GM23338 (cell line): ENCODE measurements at regions not wholly inside any gene's neighbourhood (a gene's known extent, or its start where the extent isn't known, plus 50 kb on each side); places are given as distances from the start of the nearest gene placed in this dataset.
"Not testable (repeated sequence)": the region's sequence is repeated elsewhere in the genome, so short reads cannot be mapped to it uniquely, and the experiment has no call there.

Experiments used
- ATAC-seq: fragments of 200-7000 bp; cut with Tn5 transposase; 3 replicates; pipeline ENCODE4 v1.9.1; 2020
- DNase-seq: peaks from one replicate; pipeline ENCODE4 v3.0.0-alpha.2; 2015; ENCODE audit warnings: low spot score
- H2AFZ ChIP-seq: fragments of 200-600 bp; sonication (generic); 2 replicates; pipeline ENCODE4 v1.8.0; 2016; ENCODE audit warnings: antibody characterized with exemption, mild to moderate bottlenecking, moderate library complexity
- H3F3A ChIP-seq: fragments of 200-600 bp; sonication (generic); replicated peaks from 2 replicates; pipeline ENCODE4 v1.8.0; 2017; ENCODE audit warnings: antibody characterized with exemption, mixed run types, low read depth
- H3K27ac ChIP-seq: fragments of 200-600 bp; sonication (generic); 2 replicates; pipeline ENCODE4 v1.6.1; 2016; ENCODE audit warnings: low read depth
- H3K27me3 ChIP-seq: fragments of 200-600 bp; sonication (generic); 2 replicates; pipeline ENCODE4 v1.8.0; 2016; ENCODE audit warnings: mild to moderate bottlenecking, mixed run types, moderate library complexity; ENCODE audit not compliant: insufficient read depth
- H3K36me3 ChIP-seq: fragments of 200-600 bp; sonication (generic); 2 replicates; pipeline ENCODE4 v1.8.0; 2016; ENCODE audit warnings: mild to moderate bottlenecking; ENCODE audit not compliant: insufficient read depth
- H3K4me1 ChIP-seq: fragments of 200-600 bp; sonication (generic); 2 replicates; pipeline ENCODE4 v1.8.0; 2016; ENCODE audit warnings: mild to moderate bottlenecking, moderate library complexity; ENCODE audit not compliant: insufficient read depth
- H3K4me2 ChIP-seq: fragments of 200-600 bp; sonication (generic); 2 replicates; pipeline ENCODE4 v1.7.1; 2017; ENCODE audit warnings: mixed run types
- H3K4me3 ChIP-seq: fragments of 200-600 bp; sonication (generic); 2 replicates; pipeline ENCODE4 v1.6.1; 2016; ENCODE audit warnings: mixed run types
- H3K79me2 ChIP-seq: fragments of 200-600 bp; sonication (generic); replicated peaks from 2 replicates; pipeline ENCODE4 v1.8.0; 2017; ENCODE audit warnings: mild to moderate bottlenecking; ENCODE audit not compliant: insufficient read depth
- H3K9me2 ChIP-seq: fragments of 200-600 bp; sonication (generic); 2 replicates; pipeline ENCODE4 v1.8.0; 2017; ENCODE audit not compliant: insufficient read depth
- H4K20me1 ChIP-seq: fragments of 200-600 bp; sonication (generic); replicated peaks from 2 replicates; pipeline ENCODE4 v1.8.0; 2017; ENCODE audit warnings: mild to moderate bottlenecking; ENCODE audit not compliant: insufficient read depth
- H3K27ac Mint-ChIP-seq: 2 replicates; pipeline ENCODE4 v1.8.0; 2020; ENCODE audit warnings: inconsistent platforms, mild to moderate bottlenecking, moderate library complexity, mixed read lengths
- H3K27me3 Mint-ChIP-seq: 3 replicates; pipeline ENCODE4 v1.8.0; 2022; ENCODE audit warnings: low read depth, mild to moderate bottlenecking, moderate library complexity, mixed read lengths, inconsistent platforms; ENCODE audit not compliant: insufficient read depth, poor library complexity
- H3K36me3 Mint-ChIP-seq: 3 replicates; pipeline ENCODE4 v1.8.0; 2021; ENCODE audit warnings: low read depth, mild to moderate bottlenecking, inconsistent platforms, moderate library complexity, mixed read lengths
- H3K4me1 Mint-ChIP-seq: 3 replicates; pipeline ENCODE4 v1.8.0; 2020; ENCODE audit warnings: mild to moderate bottlenecking, inconsistent platforms, mixed read lengths
- H3K4me3 Mint-ChIP-seq: 3 replicates; pipeline ENCODE4 v1.8.0; 2021; ENCODE audit warnings: moderate library complexity, mild to moderate bottlenecking, inconsistent platforms, mixed read lengths
- H3K9me3 Mint-ChIP-seq: 3 replicates; pipeline ENCODE4 v1.8.0; 2020; ENCODE audit warnings: moderate library complexity, mild to moderate bottlenecking, inconsistent platforms, mixed read lengths
- POLR2AphosphoS5 ChIP-seq: IDR thresholded peaks from 2 replicates; pipeline ENCODE4 v1.6.1; 2016; ENCODE audit warnings: antibody characterized with exemption, low read depth
- STAT1 ChIP-seq: IDR thresholded peaks from one replicate; pipeline ENCODE4 v1.6.1; 2016; ENCODE audit warnings: antibody characterized with exemption; ENCODE audit not compliant: unreplicated experiment
- ZNF114 ChIP-seq: fragments of 250-450 bp; sonication (Bioruptor Pico); IDR thresholded peaks from 2 replicates; pipeline ENCODE4 v1.5.0; 2020; ENCODE audit warnings: mild to moderate bottlenecking, moderate library complexity
- ZNF331 ChIP-seq: fragments of 250-450 bp; sonication (Bioruptor Pico); IDR thresholded peaks from 2 replicates; pipeline ENCODE4 v1.5.0; 2020; ENCODE audit warnings: low read depth, mild to moderate bottlenecking, moderate library complexity
- TF ChIP-seq, protein P1 (sequence below): IDR thresholded peaks from one replicate; pipeline ENCODE4 v1.6.1; 2018; ENCODE audit warnings: antibody characterized with exemption; ENCODE audit not compliant: unreplicated experiment
- TF ChIP-seq, protein P2 (sequence below): IDR thresholded peaks from 2 replicates; pipeline ENCODE4 v1.6.1; 2016; ENCODE audit warnings: antibody characterized with exemption
- TF ChIP-seq, protein P3 (sequence below): fragments of 250-450 bp; sonication (Bioruptor Pico); IDR thresholded peaks from 2 replicates; pipeline ENCODE4 v1.5.0; 2020; ENCODE audit warnings: mild to moderate bottlenecking, moderate library complexity

DNA sequence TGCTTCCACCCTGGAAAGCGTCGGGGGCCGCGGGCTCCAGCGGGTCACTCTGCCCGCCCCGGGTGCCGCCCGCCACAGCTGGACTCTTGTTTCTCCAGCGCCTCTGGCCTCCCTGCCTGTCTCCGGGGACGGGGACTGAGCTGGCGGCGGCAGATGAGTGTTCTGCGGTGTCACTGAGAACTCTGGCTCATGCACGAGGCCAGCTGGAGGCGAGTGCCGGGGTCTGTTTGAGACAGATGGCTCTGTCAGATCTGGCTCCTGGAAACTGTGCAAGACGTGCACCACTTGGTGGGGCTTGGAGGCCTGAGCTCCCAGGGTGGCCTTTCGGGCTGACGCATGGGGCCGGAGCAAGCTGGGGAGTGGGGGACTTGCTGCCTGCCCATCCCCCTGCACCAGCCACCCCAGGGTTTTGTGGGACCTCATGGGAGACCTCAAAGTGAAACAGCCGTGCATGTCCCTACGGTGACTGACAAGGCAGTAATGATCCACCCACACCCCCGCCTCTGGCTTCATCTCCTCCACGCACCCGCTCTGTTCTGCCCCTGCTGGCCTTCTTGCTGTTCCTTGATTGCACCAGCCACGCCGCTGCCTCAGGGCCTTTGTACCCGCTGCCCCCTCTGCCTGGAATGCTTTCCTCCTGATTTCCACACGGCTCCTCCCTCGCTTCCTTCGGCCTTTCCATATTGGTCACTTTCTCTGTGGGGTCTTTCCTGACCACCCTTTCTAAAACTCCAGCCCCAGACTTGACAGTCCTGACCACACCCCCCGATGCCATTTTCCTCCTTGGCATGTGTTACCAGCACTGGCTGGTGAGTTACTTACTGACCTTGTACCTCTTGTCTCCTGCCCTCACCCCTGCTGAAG, 174.9 kb upstream of the CIBAR2 start:
- Histone ChIP-seq H3K27ac (no peak overlapping the region), H3K79me2 (peaks cover 3% of the 10 kb centered on the region; the same call in 1 of the 2 replicates), H3K27me3 (no peaks in the 10 kb centered on the region), H3F3A (no peaks in the 10 kb centered on the region), H3K4me1 (no peaks in the 10 kb centered on the region; the same call in 1 of the 2 replicates), H3K9me2 (no peaks in the 10 kb centered on the region), H3K36me3 (no peaks in the 10 kb centered on the region), H4K20me1 (no peaks in the 10 kb centered on the region; the same call in 1 of the 2 replicates), H2AFZ (no peak overlapping the region), H3K4me3 (no peak overlapping the region), H3K4me2 (no peak overlapping the region)
- peaks cover 15% of the 10 kb centered on the region for H3K27me3 Mint-ChIP-seq
- H3K4me1 Mint-ChIP-seq = peaks cover 21% of the 10 kb centered on the region
- DNase-seq (no peak), ATAC-seq (no peak)
- TF ChIP-seq, protein P1, sequence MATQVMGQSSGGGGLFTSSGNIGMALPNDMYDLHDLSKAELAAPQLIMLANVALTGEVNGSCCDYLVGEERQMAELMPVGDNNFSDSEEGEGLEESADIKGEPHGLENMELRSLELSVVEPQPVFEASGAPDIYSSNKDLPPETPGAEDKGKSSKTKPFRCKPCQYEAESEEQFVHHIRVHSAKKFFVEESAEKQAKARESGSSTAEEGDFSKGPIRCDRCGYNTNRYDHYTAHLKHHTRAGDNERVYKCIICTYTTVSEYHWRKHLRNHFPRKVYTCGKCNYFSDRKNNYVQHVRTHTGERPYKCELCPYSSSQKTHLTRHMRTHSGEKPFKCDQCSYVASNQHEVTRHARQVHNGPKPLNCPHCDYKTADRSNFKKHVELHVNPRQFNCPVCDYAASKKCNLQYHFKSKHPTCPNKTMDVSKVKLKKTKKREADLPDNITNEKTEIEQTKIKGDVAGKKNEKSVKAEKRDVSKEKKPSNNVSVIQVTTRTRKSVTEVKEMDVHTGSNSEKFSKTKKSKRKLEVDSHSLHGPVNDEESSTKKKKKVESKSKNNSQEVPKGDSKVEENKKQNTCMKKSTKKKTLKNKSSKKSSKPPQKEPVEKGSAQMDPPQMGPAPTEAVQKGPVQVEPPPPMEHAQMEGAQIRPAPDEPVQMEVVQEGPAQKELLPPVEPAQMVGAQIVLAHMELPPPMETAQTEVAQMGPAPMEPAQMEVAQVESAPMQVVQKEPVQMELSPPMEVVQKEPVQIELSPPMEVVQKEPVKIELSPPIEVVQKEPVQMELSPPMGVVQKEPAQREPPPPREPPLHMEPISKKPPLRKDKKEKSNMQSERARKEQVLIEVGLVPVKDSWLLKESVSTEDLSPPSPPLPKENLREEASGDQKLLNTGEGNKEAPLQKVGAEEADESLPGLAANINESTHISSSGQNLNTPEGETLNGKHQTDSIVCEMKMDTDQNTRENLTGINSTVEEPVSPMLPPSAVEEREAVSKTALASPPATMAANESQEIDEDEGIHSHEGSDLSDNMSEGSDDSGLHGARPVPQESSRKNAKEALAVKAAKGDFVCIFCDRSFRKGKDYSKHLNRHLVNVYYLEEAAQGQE = no peak
- TF ChIP-seq, protein P2, sequence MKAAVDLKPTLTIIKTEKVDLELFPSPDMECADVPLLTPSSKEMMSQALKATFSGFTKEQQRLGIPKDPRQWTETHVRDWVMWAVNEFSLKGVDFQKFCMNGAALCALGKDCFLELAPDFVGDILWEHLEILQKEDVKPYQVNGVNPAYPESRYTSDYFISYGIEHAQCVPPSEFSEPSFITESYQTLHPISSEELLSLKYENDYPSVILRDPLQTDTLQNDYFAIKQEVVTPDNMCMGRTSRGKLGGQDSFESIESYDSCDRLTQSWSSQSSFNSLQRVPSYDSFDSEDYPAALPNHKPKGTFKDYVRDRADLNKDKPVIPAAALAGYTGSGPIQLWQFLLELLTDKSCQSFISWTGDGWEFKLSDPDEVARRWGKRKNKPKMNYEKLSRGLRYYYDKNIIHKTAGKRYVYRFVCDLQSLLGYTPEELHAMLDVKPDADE = no peak
- TF ChIP-seq STAT1 (no peak), ZNF114 (no peak), ZNF331 (CRISPR knock-in tag) (no peak), POLR2AphosphoS5 (no peak)
- TF ChIP-seq, protein P3, sequence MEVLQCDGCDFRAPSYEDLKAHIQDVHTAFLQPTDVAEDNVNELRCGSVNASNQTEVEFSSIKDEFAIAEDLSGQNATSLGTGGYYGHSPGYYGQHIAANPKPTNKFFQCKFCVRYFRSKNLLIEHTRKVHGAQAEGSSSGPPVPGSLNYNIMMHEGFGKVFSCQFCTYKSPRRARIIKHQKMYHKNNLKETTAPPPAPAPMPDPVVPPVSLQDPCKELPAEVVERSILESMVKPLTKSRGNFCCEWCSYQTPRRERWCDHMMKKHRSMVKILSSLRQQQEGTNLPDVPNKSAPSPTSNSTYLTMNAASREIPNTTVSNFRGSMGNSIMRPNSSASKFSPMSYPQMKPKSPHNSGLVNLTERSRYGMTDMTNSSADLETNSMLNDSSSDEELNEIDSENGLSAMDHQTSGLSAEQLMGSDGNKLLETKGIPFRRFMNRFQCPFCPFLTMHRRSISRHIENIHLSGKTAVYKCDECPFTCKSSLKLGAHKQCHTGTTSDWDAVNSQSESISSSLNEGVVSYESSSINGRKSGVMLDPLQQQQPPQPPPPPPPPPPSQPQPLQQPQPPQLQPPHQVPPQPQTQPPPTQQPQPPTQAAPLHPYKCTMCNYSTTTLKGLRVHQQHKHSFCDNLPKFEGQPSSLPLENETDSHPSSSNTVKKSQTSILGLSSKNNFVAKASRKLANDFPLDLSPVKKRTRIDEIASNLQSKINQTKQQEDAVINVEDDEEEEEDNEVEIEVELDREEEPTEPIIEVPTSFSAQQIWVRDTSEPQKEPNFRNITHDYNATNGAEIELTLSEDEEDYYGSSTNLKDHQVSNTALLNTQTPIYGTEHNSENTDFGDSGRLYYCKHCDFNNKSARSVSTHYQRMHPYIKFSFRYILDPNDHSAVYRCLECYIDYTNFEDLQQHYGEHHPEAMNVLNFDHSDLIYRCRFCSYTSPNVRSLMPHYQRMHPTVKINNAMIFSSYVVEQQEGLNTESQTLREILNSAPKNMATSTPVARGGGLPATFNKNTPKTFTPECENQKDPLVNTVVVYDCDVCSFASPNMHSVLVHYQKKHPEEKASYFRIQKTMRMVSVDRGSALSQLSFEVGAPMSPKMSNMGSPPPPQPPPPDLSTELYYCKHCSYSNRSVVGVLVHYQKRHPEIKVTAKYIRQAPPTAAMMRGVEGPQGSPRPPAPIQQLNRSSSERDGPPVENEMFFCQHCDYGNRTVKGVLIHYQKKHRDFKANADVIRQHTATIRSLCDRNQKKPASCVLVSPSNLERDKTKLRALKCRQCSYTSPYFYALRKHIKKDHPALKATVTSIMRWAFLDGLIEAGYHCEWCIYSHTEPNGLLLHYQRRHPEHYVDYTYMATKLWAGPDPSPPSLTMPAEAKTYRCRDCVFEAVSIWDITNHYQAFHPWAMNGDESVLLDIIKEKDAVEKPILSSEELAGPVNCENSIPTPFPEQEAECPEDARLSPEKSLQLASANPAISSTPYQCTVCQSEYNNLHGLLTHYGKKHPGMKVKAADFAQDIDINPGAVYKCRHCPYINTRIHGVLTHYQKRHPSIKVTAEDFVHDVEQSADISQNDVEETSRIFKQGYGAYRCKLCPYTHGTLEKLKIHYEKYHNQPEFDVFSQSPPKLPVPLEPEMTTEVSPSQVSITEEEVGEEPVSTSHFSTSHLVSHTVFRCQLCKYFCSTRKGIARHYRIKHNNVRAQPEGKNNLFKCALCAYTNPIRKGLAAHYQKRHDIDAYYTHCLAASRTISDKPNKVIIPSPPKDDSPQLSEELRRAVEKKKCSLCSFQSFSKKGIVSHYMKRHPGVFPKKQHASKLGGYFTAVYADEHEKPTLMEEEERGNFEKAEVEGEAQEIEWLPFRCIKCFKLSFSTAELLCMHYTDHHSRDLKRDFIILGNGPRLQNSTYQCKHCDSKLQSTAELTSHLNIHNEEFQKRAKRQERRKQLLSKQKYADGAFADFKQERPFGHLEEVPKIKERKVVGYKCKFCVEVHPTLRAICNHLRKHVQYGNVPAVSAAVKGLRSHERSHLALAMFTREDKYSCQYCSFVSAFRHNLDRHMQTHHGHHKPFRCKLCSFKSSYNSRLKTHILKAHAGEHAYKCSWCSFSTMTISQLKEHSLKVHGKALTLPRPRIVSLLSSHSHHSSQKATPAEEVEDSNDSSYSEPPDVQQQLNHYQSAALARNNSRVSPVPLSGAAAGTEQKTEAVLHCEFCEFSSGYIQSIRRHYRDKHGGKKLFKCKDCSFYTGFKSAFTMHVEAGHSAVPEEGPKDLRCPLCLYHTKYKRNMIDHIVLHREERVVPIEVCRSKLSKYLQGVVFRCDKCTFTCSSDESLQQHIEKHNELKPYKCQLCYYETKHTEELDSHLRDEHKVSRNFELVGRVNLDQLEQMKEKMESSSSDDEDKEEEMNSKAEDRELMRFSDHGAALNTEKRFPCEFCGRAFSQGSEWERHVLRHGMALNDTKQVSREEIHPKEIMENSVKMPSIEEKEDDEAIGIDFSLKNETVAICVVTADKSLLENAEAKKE = no peak
- peaks cover 5% of the 10 kb centered on the region; the same call in 1 of the 3 replicates for H3K36me3 Mint-ChIP-seq
- no peaks in the 10 kb centered on the region; the same call in 2 of the 3 replicates for H3K9me3 Mint-ChIP-seq
- H3K27ac Mint-ChIP-seq = no peak overlapping the region
- H3K4me3 Mint-ChIP-seq = no peak overlapping the region; the same call in 2 of the 3 replicates

DNA sequence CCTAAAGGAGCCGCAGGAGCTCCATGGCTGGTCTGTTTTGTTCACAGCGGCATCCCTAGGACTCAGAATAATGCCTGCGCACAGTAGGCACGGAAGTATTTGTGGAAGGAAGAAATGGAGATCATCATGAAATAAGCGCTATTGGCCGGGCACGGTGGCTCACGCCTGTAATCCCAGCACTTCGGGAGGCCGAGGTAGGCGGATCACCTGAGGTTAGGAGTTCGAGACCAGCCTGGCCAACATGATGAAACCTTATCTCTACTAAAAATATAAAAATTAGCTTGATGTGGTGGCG, 175.5 kb upstream of the CIBAR2 start:
- DNase-seq, H3K27ac ChIP-seq, H3F3A ChIP-seq, ATAC-seq, H3K4me1 ChIP-seq, H3K27ac Mint-ChIP-seq, H3K9me3 Mint-ChIP-seq, H3K27me3 ChIP-seq, H3K9me2 ChIP-seq, H2AFZ ChIP-seq, H3K4me3 Mint-ChIP-seq, H3K36me3 Mint-ChIP-seq, H3K4me3 ChIP-seq, H4K20me1 ChIP-seq, H3K36me3 ChIP-seq, H3K79me2 ChIP-seq, H3K4me2 ChIP-seq: not testable (repeated sequence)
- Mint-ChIP-seq H3K4me1 (peaks cover 21% of the 10 kb centered on the region), H3K27me3 (peaks cover 15% of the 10 kb centered on the region)
